Keratinocyte (primary cell): ENCODE measurements at regions not wholly inside any gene's neighbourhood (a gene's known extent, or its start where the extent isn't known, plus 50 kb on each side); places are given as distances from the start of the nearest gene placed in this dataset.

Source experiments
- DNase-seq: peaks from one replicate; pipeline ENCODE4 v3.0.0-alpha.2; 2011; ENCODE audit warnings: low read depth, missing footprints, low spot score
- FAIRE-seq: peaks from 2 replicates; lab custom pipeline; 2011; peaks lifted over from hg19 to GRCh38; lab: Jason Lieb, UNC
- H2AFZ ChIP-seq: 2 replicates; pipeline ENCODE4 v1.6.0; 2012; ENCODE audit warnings: low read length, control low read depth, inconsistent platforms; ENCODE audit not compliant: control insufficient read depth
- H3K27ac ChIP-seq: 2 replicates; pipeline ENCODE4 v1.5.1; 2011; ENCODE audit warnings: low read length; ENCODE audit not compliant: control insufficient read depth, insufficient read depth
- H3K27me3 ChIP-seq: 3 replicates; pipeline ENCODE4 v1.6.0; 2011; ENCODE audit warnings: low read length; ENCODE audit not compliant: control insufficient read depth, insufficient read depth; ENCODE audit errors: extremely low read depth
- H3K36me3 ChIP-seq, 2 experiments: 2 replicates in 1 of 2; 3 replicates in 1 of 2; pipeline ENCODE4 v1.5.1; 2011; ENCODE audit warnings: low read length in 2 of 2, mild to moderate bottlenecking in 1 of 2; ENCODE audit not compliant: control insufficient read depth in 2 of 2, insufficient read depth in 2 of 2; ENCODE audit errors: extremely low read depth in 1 of 2
- H3K4me1 ChIP-seq: 3 replicates; pipeline ENCODE4 v1.5.1; 2011; ENCODE audit warnings: low read length; ENCODE audit not compliant: control insufficient read depth, insufficient read depth; ENCODE audit errors: extremely low read depth
- H3K4me2 ChIP-seq: 3 replicates; pipeline ENCODE4 v1.6.0; 2011; ENCODE audit warnings: low read depth, low read length; ENCODE audit not compliant: control insufficient read depth, insufficient read depth; ENCODE audit errors: extremely low read depth
- H3K4me3 ChIP-seq, 3 experiments: fragments of 200-600 bp in 1 of 3; sonication (generic) in 1 of 3; 2 replicates in 2 of 3; 3 replicates in 1 of 3; pipeline ENCODE4 v1.5.1; 2011 to 2016; ENCODE audit warnings: low read length in 3 of 3, mild to moderate bottlenecking in 3 of 3, control low read depth in 2 of 3, inconsistent platforms in 1 of 3, low read depth in 1 of 3, mixed read lengths in 1 of 3, mixed run types in 1 of 3, moderate library complexity in 1 of 3; ENCODE audit not compliant: control insufficient read depth in 2 of 3, insufficient read depth in 2 of 3; ENCODE audit errors: extremely low read depth in 1 of 3
- H3K79me2 ChIP-seq: 2 replicates; pipeline ENCODE4 v1.6.0; 2012; ENCODE audit warnings: low read length; ENCODE audit not compliant: control insufficient read depth, insufficient read depth
- H3K9ac ChIP-seq: 3 replicates; pipeline ENCODE4 v1.6.0; 2011; ENCODE audit warnings: low read length; ENCODE audit not compliant: control insufficient read depth, insufficient read depth; ENCODE audit errors: extremely low read depth
- H3K9me1 ChIP-seq: 3 replicates; pipeline ENCODE4 v1.6.0; 2011; ENCODE audit warnings: low read length; ENCODE audit not compliant: control insufficient read depth, insufficient read depth; ENCODE audit errors: extremely low read depth
- H3K9me3 ChIP-seq: 2 replicates; pipeline ENCODE4 v1.5.1; 2012; ENCODE audit warnings: low read depth, low read length; ENCODE audit not compliant: control insufficient read depth
- H4K20me1 ChIP-seq: 3 replicates; pipeline ENCODE4 v1.6.0; 2011; ENCODE audit warnings: low read length; ENCODE audit not compliant: control insufficient read depth, insufficient read depth; ENCODE audit errors: extremely low read depth
- CTCF ChIP-seq, 3 experiments: IDR thresholded peaks in 1 of 3; conservative IDR thresholded peaks in 1 of 3; optimal IDR thresholded peaks in 1 of 3; 2 replicates in 2 of 3; 3 replicates in 1 of 3; pipeline versions ENCODE3 to v1.5.1; 2011; ENCODE audit warnings: low read length in 3 of 3, mild to moderate bottlenecking in 3 of 3, moderate library complexity in 2 of 3, control low read depth in 1 of 3, inconsistent platforms in 1 of 3; ENCODE audit not compliant: insufficient read depth in 2 of 3; ENCODE audit errors: extremely low read depth in 1 of 3
- EZH2 ChIP-seq: IDR thresholded peaks from one replicate; pipeline ENCODE4 v1.6.1; 2012; ENCODE audit warnings: inconsistent platforms, mild to moderate bottlenecking, low read length, moderate library complexity
- dilution Hi-C: fragments of 300-500 bp; cut with MboI; formaldehyde crosslinking; loops from one replicate; pipeline ENCODE4 v1.7.0; 2020; ENCODE audit warnings: low sequenced_read_pairs; ENCODE audit not compliant: extremely low pct_ligation_motif_present

- Histone ChIP-seq H3K9me1 (no peaks in the 10 kb centered on the region), H3K36me3 (no peaks in the 10 kb centered on the region), H3K27me3 (no peaks in the 10 kb centered on the region), H3K4me1 (no peaks in the 10 kb centered on the region), H3K9ac (no peak overlapping the region), H3K79me2 (no peaks in the 10 kb centered on the region), H3K4me2 (no peak overlapping the region), H3K27ac (no peak overlapping the region), H3K4me3 (no peak overlapping the region), H2AFZ (no peak overlapping the region), H4K20me1 (no peaks in the 10 kb centered on the region), H3K9me3 (no peaks in the 10 kb centered on the region)
- TF ChIP-seq EZH2 (no peak), CTCF (optimal IDR thresholded peaks at IDR 0.05 in 1 of 3, IDR thresholded peaks at IDR 0.05 in 1 of 3, conservative IDR thresholded peaks at IDR 0.05 in 1 of 3; ENCODE audit: extremely low read depth in 1 of 3, insufficient read depth in 2 of 3, low read length in 3 of 3) (no peak)
- dilution Hi-C loops: no loop called here
- FAIRE-seq (no peak), DNase-seq (no peak)
These were observed 382.1 kb downstream of the ZEB2 start for GRCh38 chr2:144137705-144138428.

GRCh38 chr2:144137272-144137671 lies 382.6 kb downstream of the ZEB2 start:
- no peaks in the 10 kb centered on the region for H3K9me1 ChIP-seq
- no peaks in the 10 kb centered on the region for H3K36me3 ChIP-seq
- H2AFZ ChIP-seq: no peak overlapping the region
- H3K9ac ChIP-seq: no peak overlapping the region
- DNase-seq: no peak
- no peak for TF ChIP-seq CTCF (optimal IDR thresholded peaks at IDR 0.05 in 1 of 3, IDR thresholded peaks at IDR 0.05 in 1 of 3, conservative IDR thresholded peaks at IDR 0.05 in 1 of 3; ENCODE audit: extremely low read depth in 1 of 3, insufficient read depth in 2 of 3, low read length in 3 of 3)
- no peak for TF ChIP-seq EZH2
- no peak overlapping the region for H3K4me2 ChIP-seq
- dilution Hi-C loops: no loop called here
- H3K4me1 ChIP-seq: no peaks in the 10 kb centered on the region
- no peaks in the 10 kb centered on the region for H4K20me1 ChIP-seq
- H3K4me3 ChIP-seq: no peak overlapping the region
- no peaks in the 10 kb centered on the region for H3K79me2 ChIP-seq
- FAIRE-seq: no peak
- no peaks in the 10 kb centered on the region for H3K27me3 ChIP-seq
- H3K27ac ChIP-seq: no peak overlapping the region
- no peaks in the 10 kb centered on the region for H3K9me3 ChIP-seq
